OCI-LY1 (cell line): ENCODE measurements at regions not wholly inside any gene's neighbourhood (a gene's known extent, or its start where the extent isn't known, plus 50 kb on each side); places are given as distances from the start of the nearest gene placed in this dataset.

Source experiments
- H2AFZ ChIP-seq: fragments of 200-600 bp; sonication (generic), shearing (Covaris generic); 2 replicates; pipeline ENCODE4 v1.6.0; 2014; ENCODE audit warnings: antibody characterized with exemption, mild to moderate bottlenecking, low read length
- H3F3A ChIP-seq: fragments of 200-600 bp; sonication (generic), shearing (Covaris generic); 2 replicates; pipeline ENCODE4 v1.6.0; 2014; ENCODE audit warnings: mild to moderate bottlenecking, antibody characterized with exemption, low read length, moderate library complexity; ENCODE audit not compliant: insufficient read depth
- H3K27ac ChIP-seq: fragments of 200-600 bp; sonication (generic); 2 replicates; pipeline ENCODE4 v1.5.1; 2014; ENCODE audit warnings: low read length, mixed run types, mild to moderate bottlenecking, low read depth; ENCODE audit not compliant: poor library complexity, severe bottlenecking
- H3K27me3 ChIP-seq: fragments of 200-600 bp; sonication (generic); 2 replicates; pipeline ENCODE4 v1.6.0; 2014; ENCODE audit warnings: antibody characterized with exemption, mild to moderate bottlenecking, low read length, moderate library complexity; ENCODE audit not compliant: insufficient read depth
- H3K36me3 ChIP-seq: fragments of 200-600 bp; sonication (generic); 2 replicates; pipeline ENCODE4 v1.6.1; 2014; ENCODE audit warnings: mild to moderate bottlenecking, antibody characterized with exemption, low read length, moderate library complexity, mixed read lengths; ENCODE audit not compliant: insufficient read depth
- H3K4me1 ChIP-seq: fragments of 200-600 bp; sonication (generic); 2 replicates; pipeline ENCODE4 v1.5.1; 2014; ENCODE audit warnings: mild to moderate bottlenecking, low read length, moderate library complexity; ENCODE audit not compliant: insufficient read depth, severe bottlenecking
- H3K4me2 ChIP-seq: fragments of 200-600 bp; sonication (generic), shearing (Covaris generic); 2 replicates; pipeline ENCODE4 v1.6.1; 2014; ENCODE audit warnings: low read length
- H3K4me3 ChIP-seq: fragments of 200-600 bp; sonication (generic); 2 replicates; pipeline ENCODE4 v1.5.1; 2014; ENCODE audit warnings: low read length, low read depth, mild to moderate bottlenecking, mixed read lengths; ENCODE audit not compliant: poor library complexity, severe bottlenecking
- H3K79me2 ChIP-seq: fragments of 200-600 bp; shearing (Covaris generic); 2 replicates; pipeline ENCODE4 v1.6.1; 2016; ENCODE audit warnings: mixed run types, low read length, mixed read lengths; ENCODE audit not compliant: insufficient read depth
- H3K9ac ChIP-seq: fragments of 200-600 bp; sonication (generic), shearing (Covaris generic); 2 replicates; pipeline ENCODE4 v1.6.1; 2014; ENCODE audit warnings: mild to moderate bottlenecking, low read length, mixed read lengths
- H3K9me2 ChIP-seq: fragments of 200-600 bp; sonication (generic), shearing (Covaris generic); 2 replicates; pipeline ENCODE4 v1.6.1; 2014; ENCODE audit warnings: low read depth, mild to moderate bottlenecking, low read length, mixed read lengths
- H3K9me3 ChIP-seq: fragments of 200-600 bp; shearing (Covaris generic); 2 replicates; pipeline ENCODE4 v1.6.1; 2014; ENCODE audit warnings: low read length, mixed read lengths
- H4K20me1 ChIP-seq: fragments of 200-600 bp; sonication (generic), shearing (Covaris generic); 2 replicates; pipeline ENCODE4 v1.6.0; 2016; ENCODE audit warnings: mild to moderate bottlenecking, low read length; ENCODE audit not compliant: insufficient read depth
- CTCF ChIP-seq: fragments of 200-600 bp; sonication (generic), shearing (Covaris generic); IDR thresholded peaks from 2 replicates; pipeline ENCODE4 v1.5.1; 2017; ENCODE audit warnings: mild to moderate bottlenecking, antibody characterized with exemption, low read length, moderate library complexity, mixed read lengths
- EZH2 ChIP-seq: fragments of 200-600 bp; sonication (generic), shearing (Covaris generic); IDR thresholded peaks from 2 replicates; pipeline ENCODE4 v1.8.0; 2017; ENCODE audit warnings: borderline replicate concordance, mixed run types, mild to moderate bottlenecking, antibody characterized with exemption, low read length, moderate library complexity, mixed read lengths

DNA sequence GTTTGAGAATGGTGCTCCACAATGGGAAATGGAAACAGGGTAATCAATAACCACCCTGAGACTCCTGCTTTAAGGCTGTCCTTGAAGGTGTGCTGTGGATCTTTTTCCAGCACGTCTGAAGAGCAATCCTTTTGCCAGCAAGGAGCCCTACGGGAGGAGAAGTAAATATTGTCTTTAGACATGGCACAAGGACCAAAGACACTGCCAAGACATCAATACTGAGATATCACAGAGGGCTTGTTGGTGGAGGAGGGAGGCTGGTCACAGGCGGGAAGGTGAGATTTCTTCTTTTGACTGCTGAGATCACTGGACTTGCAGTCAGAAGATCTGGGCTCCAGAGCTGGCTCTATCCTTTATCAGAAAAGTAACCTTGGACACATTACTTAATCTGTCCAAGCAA lies 135.0 kb upstream of the ZNF462 start:
- Histone ChIP-seq H3K79me2 (no peaks in the 10 kb centered on the region), H3K27me3 (no peaks in the 10 kb centered on the region), H3K36me3 (no peaks in the 10 kb centered on the region), H4K20me1 (no peaks in the 10 kb centered on the region), H2AFZ (no peak overlapping the region), H3K9me2 (no peaks in the 10 kb centered on the region), H3K27ac (no peak overlapping the region), H3K9ac (no peak overlapping the region), H3K4me2 (no peak overlapping the region), H3K4me1 (no peaks in the 10 kb centered on the region), H3K4me3 (no peak overlapping the region), H3K9me3 (no peaks in the 10 kb centered on the region), H3F3A (no peaks in the 10 kb centered on the region)
- TF ChIP-seq EZH2 (no peak), CTCF (no peak)

DNA sequence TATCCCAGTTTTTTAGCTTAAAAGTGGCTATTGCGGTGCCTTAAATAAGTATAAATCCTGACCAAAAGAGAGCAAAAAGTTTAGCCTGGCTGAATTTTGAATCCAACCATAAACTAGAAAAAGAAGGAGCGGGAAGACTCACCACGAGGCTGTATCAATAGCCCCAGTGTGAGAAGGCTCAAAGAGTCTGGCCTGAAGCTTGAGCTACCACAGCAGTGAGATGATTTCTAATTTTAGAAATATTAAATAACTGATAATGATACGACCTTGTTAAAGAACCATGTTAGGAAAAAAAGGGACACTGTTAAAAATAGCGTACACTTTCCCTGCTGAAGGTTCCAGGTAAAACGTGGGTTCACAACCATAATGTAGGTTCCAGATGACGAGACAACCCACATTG lies 134.1 kb upstream of the ZNF462 start:
- TF ChIP-seq CTCF: no peak
- no peak for TF ChIP-seq EZH2
- Histone ChIP-seq H3K27ac (no peak overlapping the region), H3K27me3 (no peaks in the 10 kb centered on the region), H3K4me1 (no peaks in the 10 kb centered on the region), H3K4me3 (no peak overlapping the region), H3K36me3 (no peaks in the 10 kb centered on the region), H3K9me3 (no peaks in the 10 kb centered on the region), H3K4me2 (no peak overlapping the region), H4K20me1 (no peaks in the 10 kb centered on the region), H3F3A (no peaks in the 10 kb centered on the region), H3K9ac (no peak overlapping the region), H3K9me2 (no peaks in the 10 kb centered on the region), H2AFZ (no peak overlapping the region), H3K79me2 (no peaks in the 10 kb centered on the region)

DNA sequence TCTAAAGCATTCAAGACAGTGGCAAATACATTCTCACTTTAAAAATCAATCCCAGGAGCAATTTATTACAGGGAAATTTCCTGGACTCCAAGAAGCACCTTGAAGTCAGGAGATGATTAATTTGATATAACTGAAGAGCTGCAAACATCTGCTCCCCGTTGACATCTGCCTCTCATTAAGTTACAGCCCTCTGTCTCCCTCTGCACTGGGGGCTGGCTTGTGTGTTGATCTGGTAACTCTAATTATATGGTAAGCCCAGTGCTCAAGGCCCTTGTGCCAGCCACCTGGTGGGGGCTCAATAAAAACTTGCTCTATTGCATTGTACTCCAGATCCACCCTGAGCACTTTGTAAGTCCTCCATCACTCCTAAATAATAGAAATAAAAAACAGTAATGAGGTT lies 131.1 kb upstream of the ZNF462 start:
- no peak overlapping the region for H3K9ac ChIP-seq
- H3K27me3 ChIP-seq: no peaks in the 10 kb centered on the region
- H4K20me1 ChIP-seq: no peaks in the 10 kb centered on the region
- no peaks in the 10 kb centered on the region for H3K9me3 ChIP-seq
- H3F3A ChIP-seq: no peaks in the 10 kb centered on the region
- H3K36me3 ChIP-seq: no peaks in the 10 kb centered on the region
- no peak overlapping the region for H3K4me2 ChIP-seq
- no peak for TF ChIP-seq EZH2
- no peak for TF ChIP-seq CTCF
- no peaks in the 10 kb centered on the region for H3K4me1 ChIP-seq
- H3K27ac ChIP-seq: no peak overlapping the region
- no peak overlapping the region for H3K4me3 ChIP-seq
- H2AFZ ChIP-seq: no peak overlapping the region
- no peaks in the 10 kb centered on the region for H3K79me2 ChIP-seq
- H3K9me2 ChIP-seq: no peaks in the 10 kb centered on the region
